Stimulated activated naive CD8-positive, alpha-beta T cell treated with anti-CD3 and anti-CD28 coated beads, Interleukin-15, amount 100 ng/mL, for 72 hours (primary cell): ENCODE measurements at regions not wholly inside any gene's neighbourhood (a gene's known extent, or its start where the extent isn't known, plus 50 kb on each side); places are given as distances from the start of the nearest gene placed in this dataset.
"Not testable (repeated sequence)": the region's sequence is repeated elsewhere in the genome, so short reads cannot be mapped to it uniquely, and the experiment has no call there.

Source experiments
- ATAC-seq: fragments of 150-1000 bp; cut with Tn5 transposase; 2 replicates; pipeline ENCODE4 v1.10.0; 2021; ENCODE audit warnings: mild to moderate bottlenecking, moderate library complexity
- DNase-seq, 2 donors: peaks; one replicate each; pipeline ENCODE4 v3.0.0; 2021 to 2022
- H3K27ac Mint-ChIP-seq, 2 donors: one replicate each; pipeline ENCODE4 v1.8.0; 2022; ENCODE audit warnings: mild to moderate bottlenecking in 2 of 2, mixed read lengths in 2 of 2, moderate library complexity in 2 of 2
- H3K27me3 Mint-ChIP-seq: one replicate; pipeline ENCODE4 v1.8.0; 2022; ENCODE audit warnings: mixed read lengths
- H3K4me1 Mint-ChIP-seq: one replicate; pipeline ENCODE4 v1.8.0; 2022; ENCODE audit warnings: mild to moderate bottlenecking, mixed read lengths
- H3K4me3 Mint-ChIP-seq, 2 donors: one replicate each; pipeline ENCODE4 v1.8.0; 2022; ENCODE audit warnings: mild to moderate bottlenecking in 2 of 2, mixed read lengths in 2 of 2, moderate library complexity in 1 of 2
- H3K9me3 Mint-ChIP-seq, 2 donors: one replicate each; pipeline ENCODE4 v1.8.0; 2022; ENCODE audit warnings: mixed read lengths in 2 of 2

DNA sequence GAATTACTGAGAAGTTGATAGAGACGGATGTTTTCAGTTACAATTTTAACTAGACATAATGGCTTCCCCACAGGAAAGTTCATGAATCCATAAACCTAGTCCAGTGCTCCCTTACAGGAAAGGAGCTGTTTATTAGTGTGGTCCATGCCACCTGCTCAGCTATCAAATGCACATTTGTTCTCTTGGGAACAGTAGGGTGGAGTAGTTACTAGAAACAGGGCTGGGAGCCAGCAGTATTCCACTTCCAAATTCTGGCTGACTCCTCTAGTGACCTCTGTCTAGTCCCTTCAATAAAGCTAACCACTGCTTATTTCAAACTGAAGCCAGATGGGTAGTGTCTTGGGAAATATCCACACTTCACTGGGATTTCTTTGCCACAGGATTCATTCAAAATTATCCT, 88.4 kb upstream of the TLL1 start:
- ATAC-seq (no peak), DNase-seq (no peak)
- no peak overlapping the region for H3K4me3 Mint-ChIP-seq
- no peak overlapping the region for H3K27ac Mint-ChIP-seq
- H3K27me3 Mint-ChIP-seq = no peaks in the 10 kb centered on the region
- no peaks in the 10 kb centered on the region for H3K4me1 Mint-ChIP-seq
- peaks cover 0 to 4% of the 10 kb centered on the region in 2 donors for H3K9me3 Mint-ChIP-seq

- DNase-seq (no peak), ATAC-seq (no peak)
- Mint-ChIP-seq H3K4me3 (no peak overlapping the region), H3K27me3 (no peaks in the 10 kb centered on the region), H3K9me3 (peaks cover 0 to 4% of the 10 kb centered on the region in 2 donors), H3K27ac (no peak overlapping the region), H3K4me1 (no peaks in the 10 kb centered on the region)
Measured at GRCh38 chr4:165785337-165785736, 87.7 kb upstream of the TLL1 start.

DNA sequence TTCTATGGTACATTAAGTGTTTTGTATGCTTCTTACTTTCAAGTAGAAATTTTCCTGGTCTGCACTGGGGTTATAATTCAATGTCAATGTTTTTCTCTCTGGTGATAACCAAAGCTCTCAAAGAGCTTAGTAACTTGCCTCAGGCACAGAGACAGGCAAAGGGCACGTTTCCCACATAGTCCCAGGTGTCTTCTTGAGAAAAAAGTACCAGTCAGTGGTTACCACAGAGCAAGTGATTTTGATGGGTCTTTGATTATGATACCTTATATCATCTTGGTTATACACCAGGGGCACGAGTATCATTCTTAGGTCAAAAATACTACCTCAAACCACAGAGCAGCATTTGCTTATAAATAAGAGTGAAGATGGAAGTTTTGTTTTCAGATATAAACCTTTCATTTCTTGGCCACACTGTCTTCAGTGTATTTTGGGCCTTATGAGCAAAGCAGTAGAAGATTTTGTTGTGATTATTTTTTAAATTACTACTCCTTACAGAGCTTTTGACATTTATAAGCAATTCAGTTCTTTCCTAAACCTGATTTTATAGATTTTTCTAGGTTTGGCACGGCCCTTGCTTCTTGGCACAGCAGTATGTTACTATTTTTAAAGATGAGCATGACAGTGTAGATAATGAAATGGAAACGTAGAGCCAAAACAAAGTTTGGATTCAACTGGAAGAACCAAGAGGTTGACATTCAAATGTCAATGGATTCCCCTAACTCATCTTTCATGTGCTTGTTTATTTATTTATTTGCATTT, 85.3 kb upstream of the TLL1 start:
- Mint-ChIP-seq H3K9me3 (peaks cover 0 to 4% of the 10 kb centered on the region in 2 donors), H3K27ac (no peak overlapping the region), H3K4me3 (no peak overlapping the region), H3K27me3 (no peaks in the 10 kb centered on the region), H3K4me1 (no peaks in the 10 kb centered on the region)
- no peak for DNase-seq
- no peak for ATAC-seq

DNA sequence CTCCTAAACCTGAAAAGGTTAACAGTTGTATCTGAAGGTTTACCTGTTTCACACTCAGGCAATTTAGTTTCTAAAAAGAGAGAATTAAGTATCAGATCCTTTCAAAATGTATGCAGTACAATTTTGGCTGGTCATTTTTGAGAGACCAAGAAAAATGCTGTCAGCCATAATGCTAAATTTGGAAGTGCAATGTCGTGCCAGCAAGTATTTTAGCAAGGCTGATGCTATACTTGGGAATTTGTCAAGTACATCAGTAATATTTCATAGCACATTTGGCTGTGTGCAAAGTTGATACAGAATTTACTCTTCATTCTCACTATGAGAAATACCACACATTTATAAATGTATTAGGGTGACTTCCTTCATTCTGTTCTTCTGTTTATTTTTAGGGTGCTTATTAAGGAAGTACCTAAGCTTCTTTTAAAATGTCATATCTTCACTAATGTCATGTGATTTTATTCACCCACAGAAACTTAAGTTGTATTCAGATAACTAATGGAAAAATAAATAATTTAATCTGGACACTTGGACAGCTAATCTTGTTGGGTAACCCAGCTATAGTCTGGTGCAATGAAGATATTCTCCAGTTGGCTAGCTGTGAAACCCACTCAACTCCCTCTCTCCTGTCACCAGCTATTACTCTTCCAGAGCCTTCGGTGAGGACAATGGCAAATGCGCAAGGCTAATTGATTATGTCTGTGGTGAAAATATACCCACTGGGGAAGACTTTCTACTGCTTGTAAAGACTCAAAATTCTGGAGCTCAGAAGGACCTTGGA, 84.2 kb upstream of the TLL1 start:
- Mint-ChIP-seq H3K4me1 (no peaks in the 10 kb centered on the region), H3K4me3 (no peak overlapping the region), H3K9me3 (peaks cover 0 to 4% of the 10 kb centered on the region in 2 donors), H3K27me3 (no peaks in the 10 kb centered on the region), H3K27ac (no peak overlapping the region)
- no peak for DNase-seq
- no peak for ATAC-seq

GRCh38 chr4:165793236-165793635, 79.8 kb upstream of the TLL1 start:
- no peak for ATAC-seq
- Mint-ChIP-seq H3K27me3 (no peaks in the 10 kb centered on the region), H3K9me3 (peaks cover 0 to 4% of the 10 kb centered on the region in 2 donors), H3K4me1 (no peaks in the 10 kb centered on the region), H3K27ac (no peak overlapping the region), H3K4me3 (no peak overlapping the region)
- DNase-seq = no peak

- DNase-seq (no peak), ATAC-seq (no peak)
- H3K4me1 Mint-ChIP-seq = no peaks in the 10 kb centered on the region
- H3K27ac Mint-ChIP-seq = no peak overlapping the region
- no peak overlapping the region for H3K4me3 Mint-ChIP-seq
- H3K27me3 Mint-ChIP-seq = no peaks in the 10 kb centered on the region
- no peaks in the 10 kb centered on the region for H3K9me3 Mint-ChIP-seq
Measured at GRCh38 chr4:165794834-165795233, 78.2 kb upstream of the TLL1 start.

GRCh38 chr4:165799384-165799815, 73.6 kb upstream of the TLL1 start:
- peak; percentile 33 for ATAC-seq
- no peaks in the 10 kb centered on the region for H3K27me3 Mint-ChIP-seq
- H3K9me3 Mint-ChIP-seq = no peaks in the 10 kb centered on the region
- H3K27ac Mint-ChIP-seq = no peak overlapping the region
- H3K4me3 Mint-ChIP-seq = no peak overlapping the region
- H3K4me1 Mint-ChIP-seq = no peaks in the 10 kb centered on the region
- DNase-seq = no peak

- H3K4me1 Mint-ChIP-seq = no peaks in the 10 kb centered on the region
- H3K27me3 Mint-ChIP-seq = no peaks in the 10 kb centered on the region
- ATAC-seq = no peak
- H3K4me3 Mint-ChIP-seq = no peak overlapping the region
- DNase-seq = no peak
- no peak overlapping the region for H3K27ac Mint-ChIP-seq
- no peaks in the 10 kb centered on the region for H3K9me3 Mint-ChIP-seq
Measured at GRCh38 chr4:165802452-165802851, 70.6 kb upstream of the TLL1 start.

DNA sequence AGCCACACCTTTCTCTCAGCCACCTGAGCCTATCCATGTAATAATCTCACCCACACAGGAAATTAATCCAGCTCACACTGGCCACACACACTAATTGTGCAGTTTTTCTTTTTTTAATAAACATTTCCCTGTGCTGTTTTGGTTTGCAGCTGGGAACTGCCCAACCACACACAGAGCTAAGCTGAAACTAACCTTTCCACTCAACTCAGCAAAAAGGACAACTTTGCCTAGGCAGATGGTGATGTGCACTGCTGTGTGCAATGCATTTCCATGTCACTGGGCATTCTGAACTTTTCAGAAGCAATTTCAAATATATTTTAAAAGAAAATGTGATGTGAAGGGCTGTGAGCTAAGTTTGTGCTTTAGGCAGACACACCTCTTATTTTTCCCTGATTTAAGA, 70.0 kb upstream of the TLL1 start:
- no peaks in the 10 kb centered on the region for H3K9me3 Mint-ChIP-seq
- H3K27ac Mint-ChIP-seq = no peak overlapping the region
- no peaks in the 10 kb centered on the region for H3K27me3 Mint-ChIP-seq
- H3K4me1 Mint-ChIP-seq = no peaks in the 10 kb centered on the region
- H3K4me3 Mint-ChIP-seq = no peak overlapping the region
- DNase-seq (no peak), ATAC-seq (no peak)

GRCh38 chr4:165805406-165805805, 67.6 kb upstream of the TLL1 start:
- DNase-seq = no peak
- Mint-ChIP-seq H3K27ac (no peak overlapping the region), H3K27me3 (no peaks in the 10 kb centered on the region), H3K4me3 (no peak overlapping the region), H3K4me1 (no peaks in the 10 kb centered on the region), H3K9me3 (no peaks in the 10 kb centered on the region)
- no peak for ATAC-seq

GRCh38 chr4:165806613-165807012, 66.4 kb upstream of the TLL1 start:
- H3K4me1 Mint-ChIP-seq = no peaks in the 10 kb centered on the region
- H3K9me3 Mint-ChIP-seq = no peaks in the 10 kb centered on the region
- H3K27me3 Mint-ChIP-seq = no peaks in the 10 kb centered on the region
- no peak for ATAC-seq
- H3K4me3 Mint-ChIP-seq = no peak overlapping the region
- DNase-seq = no peak
- no peak overlapping the region for H3K27ac Mint-ChIP-seq

DNA sequence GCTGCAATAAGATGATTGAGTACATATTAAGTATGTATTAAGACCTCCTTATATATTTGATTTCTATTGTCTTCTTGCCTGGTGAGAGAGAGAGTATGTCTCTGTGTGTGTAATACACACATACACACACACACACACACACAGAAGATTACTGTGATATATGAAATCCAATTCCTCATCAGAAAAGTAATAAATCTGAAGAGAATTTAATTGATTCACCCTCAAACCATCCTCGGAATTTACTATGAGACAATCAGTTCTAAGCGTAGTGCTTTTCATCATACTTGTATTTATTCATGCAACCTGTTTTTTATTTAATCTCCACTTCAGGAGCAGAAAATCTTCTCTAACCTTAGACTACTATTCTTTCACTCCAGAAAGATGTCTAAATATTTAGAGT, 62.3 kb upstream of the TLL1 start:
- Mint-ChIP-seq H3K9me3 (no peaks in the 10 kb centered on the region), H3K27ac (no peak overlapping the region), H3K27me3 (no peaks in the 10 kb centered on the region), H3K4me3 (no peak overlapping the region), H3K4me1 (no peaks in the 10 kb centered on the region)
- DNase-seq (no peak), ATAC-seq (no peak)

DNA sequence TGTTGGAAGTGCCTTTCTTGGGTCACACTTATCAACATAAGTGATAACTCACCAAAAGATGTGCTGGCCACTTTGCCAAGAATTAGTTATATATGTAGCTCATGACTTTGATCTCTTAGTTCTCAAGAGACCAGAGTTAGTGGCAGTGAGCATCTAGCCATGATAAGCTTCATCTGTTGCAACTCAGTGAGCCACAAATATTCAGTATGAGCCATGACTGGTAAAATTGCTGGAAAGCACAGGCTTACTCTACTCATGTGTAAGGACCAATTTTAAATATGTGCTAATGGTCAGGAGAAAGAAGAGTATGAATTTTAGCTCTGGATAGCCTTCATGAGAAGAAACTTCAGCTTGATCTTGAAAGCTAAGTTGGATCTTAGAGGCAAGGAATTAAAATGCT, 59.4 kb upstream of the TLL1 start:
- Mint-ChIP-seq H3K27ac (no peak overlapping the region), H3K27me3 (no peaks in the 10 kb centered on the region), H3K9me3 (no peaks in the 10 kb centered on the region), H3K4me3 (no peak overlapping the region), H3K4me1 (no peaks in the 10 kb centered on the region)
- no peak for DNase-seq
- no peak for ATAC-seq

GRCh38 chr4:165814256-165815020, 58.6 kb upstream of the TLL1 start:
- Mint-ChIP-seq H3K4me1 (no peaks in the 10 kb centered on the region), H3K27me3 (no peaks in the 10 kb centered on the region), H3K9me3 (no peaks in the 10 kb centered on the region), H3K27ac (no peak overlapping the region), H3K4me3 (no peak overlapping the region)
- no peak for DNase-seq
- no peak for ATAC-seq

- not testable (repeated sequence) for DNase-seq, H3K27ac Mint-ChIP-seq, H3K4me3 Mint-ChIP-seq, ATAC-seq, H3K4me1 Mint-ChIP-seq, H3K27me3 Mint-ChIP-seq
- H3K9me3 Mint-ChIP-seq = peaks cover 7 to 12% of the 10 kb centered on the region in 2 donors
Measured at GRCh38 chr4:165819126-165819525, 53.9 kb upstream of the TLL1 start.
